Ramos (cell line): ENCODE measurements at regions not wholly inside any gene's neighbourhood (a gene's known extent, or its start where the extent isn't known, plus 50 kb on each side); places are given as distances from the start of the nearest gene placed in this dataset.

Source experiments
- in situ Hi-C: fragments of 300-500 bp; cut with MboI; formaldehyde crosslinking; loops from one replicate; pipeline ENCODE4 v1.14.3; 2022; ENCODE audit warnings: low sequenced_read_pairs; ENCODE audit not compliant: unreplicated experiment

GRCh38 chr11:122165607-122166371 is 49.8 kb upstream of the BLID start:
- in situ Hi-C loops = no loop called here
